HEK293 (cell line): ENCODE measurements at regions not wholly inside any gene's neighbourhood (a gene's known extent, or its start where the extent isn't known, plus 50 kb on each side); places are given as distances from the start of the nearest gene placed in this dataset.

ENCODE experiments used
- CTCF ChIA-PET: fragments of 350-600 bp; formaldehyde crosslinking; extraction: SDS; loops from one replicate; lab custom pipeline; 2021; ENCODE audit warnings: antibody characterized with exemption; lab: Yijun Ruan, JAX
- POLR2A ChIA-PET: fragments of 300-600 bp; formaldehyde crosslinking; extraction: SDS; loops from one replicate; lab custom pipeline; 2020; ENCODE audit warnings: antibody characterized with exemption, inconsistent platforms; lab: Yijun Ruan, JAX
- H3K27ac ChIP-seq: fragments of 200-500 bp; sonication (Bioruptor generic); 2 replicates; pipeline ENCODE4 v1.5.1; 2014; ENCODE audit warnings: low read depth, low read length, control low read depth, inconsistent platforms; ENCODE audit errors: extremely low read depth
- H3K36me3 ChIP-seq, 2 experiments: fragments of 200-500 bp in 1 of 2; sonication (Bioruptor generic) in 1 of 2; 1 replicate in 1 of 2; 2 replicates in 1 of 2; pipeline ENCODE4 v1.5.1; 2014 to 2017; ENCODE audit warnings: inconsistent platforms in 2 of 2, low read length in 2 of 2; ENCODE audit not compliant: control insufficient read depth in 2 of 2, insufficient read depth in 1 of 2
- H3K4me1 ChIP-seq: fragments of 200-500 bp; sonication (Bioruptor generic); 2 replicates; pipeline ENCODE4 v1.5.1; 2014; ENCODE audit warnings: mild to moderate bottlenecking, low read length, inconsistent platforms; ENCODE audit not compliant: control insufficient read depth, insufficient read depth
- H3K4me3 ChIP-seq: 2 replicates; pipeline ENCODE4 v1.5.1; 2011; ENCODE audit warnings: low read depth, mild to moderate bottlenecking, control low read depth, low read length, moderate library complexity
- H3K9me3 ChIP-seq: fragments of 200-500 bp; sonication (Bioruptor generic); 2 replicates; pipeline ENCODE4 v1.5.1; 2014; ENCODE audit warnings: low read depth, low read length, inconsistent platforms; ENCODE audit not compliant: control insufficient read depth, insufficient read depth
- MZF1 ChIP-seq: fragments of 450-650 bp; formaldehyde crosslinking; IDR thresholded peaks from 2 replicates; pipeline ENCODE4 v1.5.1; 2017; ENCODE audit warnings: missing biosample characterization, missing genetic modification characterization, borderline replicate concordance
- PRDM10 ChIP-seq: fragments of 450-650 bp; formaldehyde crosslinking; IDR thresholded peaks from 2 replicates; pipeline ENCODE4 v1.5.1; 2016; ENCODE audit warnings: missing biosample characterization, missing genetic modification characterization
- PRDM4 ChIP-seq: fragments of 450-650 bp; formaldehyde crosslinking; IDR thresholded peaks from 2 replicates; pipeline ENCODE4 v1.5.1; 2017; ENCODE audit warnings: missing biosample characterization, missing genetic modification characterization
- TCF7L2 ChIP-seq: IDR thresholded peaks from 2 replicates; pipeline ENCODE4 v1.6.1; 2011; ENCODE audit warnings: low read depth, mild to moderate bottlenecking, inconsistent platforms, low read length, moderate library complexity, borderline replicate concordance
- YY2 ChIP-seq: fragments of 450-650 bp; formaldehyde crosslinking; IDR thresholded peaks from 2 replicates; pipeline ENCODE4 v1.5.1; 2016; ENCODE audit warnings: missing biosample characterization, missing genetic modification characterization
- ZBTB11 ChIP-seq: fragments of 450-650 bp; formaldehyde crosslinking; conservative IDR thresholded peaks from 2 replicates; pipeline ENCODE4 v1.5.1; 2016; ENCODE audit warnings: low read depth, missing biosample characterization, missing genetic modification characterization
- ZFP3 ChIP-seq: fragments of 450-650 bp; formaldehyde crosslinking; IDR thresholded peaks from 2 replicates; pipeline ENCODE4 v1.5.1; 2016; ENCODE audit warnings: low read depth, missing biosample characterization, missing genetic modification characterization
- ZNF112 ChIP-seq: fragments of 450-650 bp; formaldehyde crosslinking; IDR thresholded peaks from 2 replicates; pipeline ENCODE4 v1.5.0; 2017; ENCODE audit warnings: missing biosample characterization, missing genetic modification characterization
- ZNF157 ChIP-seq: fragments of 450-650 bp; formaldehyde crosslinking; IDR thresholded peaks from 2 replicates; pipeline ENCODE4 v1.5.1; 2016; ENCODE audit warnings: missing biosample characterization, missing genetic modification characterization
- ZNF169 ChIP-seq: fragments of 450-650 bp; formaldehyde crosslinking; IDR thresholded peaks from 2 replicates; pipeline ENCODE4 v1.5.1; 2016; ENCODE audit warnings: missing biosample characterization, missing genetic modification characterization
- ZNF18 ChIP-seq: fragments of 450-650 bp; formaldehyde crosslinking; IDR thresholded peaks from 2 replicates; pipeline ENCODE4 v1.5.1; 2016; ENCODE audit warnings: missing biosample characterization, missing genetic modification characterization
- ZNF24 ChIP-seq: fragments of 450-650 bp; formaldehyde crosslinking; IDR thresholded peaks from 2 replicates; pipeline ENCODE4 v1.5.1; 2016; ENCODE audit warnings: missing biosample characterization, missing genetic modification characterization
- ZNF274 ChIP-seq, 2 experiments: fragments of 200-500 bp in 1 of 2; fragments of 450-650 bp in 1 of 2; sonication (Bioruptor generic) in 1 of 2; formaldehyde crosslinking in 1 of 2; IDR thresholded peaks; 2 replicates each; pipeline versions ENCODE4 v1.5.1 to v1.6.1; 2014 to 2016; ENCODE audit warnings: borderline replicate concordance in 1 of 2, inconsistent platforms in 1 of 2, low read length in 1 of 2, missing biosample characterization in 1 of 2, missing genetic modification characterization in 1 of 2
- ZNF335 ChIP-seq: fragments of 450-650 bp; formaldehyde crosslinking; conservative IDR thresholded peaks from 2 replicates; pipeline ENCODE4 v1.5.1; 2016; ENCODE audit warnings: missing biosample characterization, missing genetic modification characterization
- ZNF600 ChIP-seq: fragments of 450-650 bp; formaldehyde crosslinking; IDR thresholded peaks from 2 replicates; pipeline ENCODE4 v1.5.1; 2016; ENCODE audit warnings: missing biosample characterization, missing genetic modification characterization
- ZNF629 ChIP-seq: fragments of 450-650 bp; formaldehyde crosslinking; IDR thresholded peaks from 2 replicates; pipeline ENCODE4 v1.5.1; 2017; ENCODE audit warnings: missing biosample characterization, missing genetic modification characterization
- ZNF76 ChIP-seq: fragments of 450-650 bp; formaldehyde crosslinking; IDR thresholded peaks from 2 replicates; pipeline ENCODE4; 2016; ENCODE audit warnings: low read depth, missing biosample characterization, missing genetic modification characterization, borderline replicate concordance
- ZNF776 ChIP-seq: fragments of 450-650 bp; formaldehyde crosslinking; IDR thresholded peaks from 2 replicates; pipeline ENCODE4 v1.5.0; 2017; ENCODE audit warnings: missing biosample characterization, missing genetic modification characterization, borderline replicate concordance

GRCh38 chr1:193663965-193664364, 477.6 kb upstream of the B3GALT2 start (continued):
- no peak for TF ChIP-seq ZBTB11 (tag by site-specific recombination)

GRCh38 chr1:193662030-193662429, 475.6 kb upstream of the B3GALT2 start:
- CTCF ChIA-PET = interaction anchor here (0.6 kb wide), 1 partner anchor 20 kb away, joined by 3 read pairs; no protein-coding TSS in a partner anchor
- no peaks in the 10 kb centered on the region for H3K4me1 ChIP-seq
- no peak for TF ChIP-seq ZFP3
- no peak for TF ChIP-seq ZNF629 (tag by site-specific recombination)
- TF ChIP-seq ZNF600 (tag by site-specific recombination) = no peak
- no peak for TF ChIP-seq ZNF169 (tag by site-specific recombination)
- no peak for TF ChIP-seq ZNF112 (tag by site-specific recombination)
- TF ChIP-seq YY2 (tag by site-specific recombination) = no peak
- no peak for TF ChIP-seq ZNF335
- no peak for TF ChIP-seq ZNF24 (tag by site-specific recombination)
- no peak for TF ChIP-seq PRDM4 (tag by site-specific recombination)
- no peak for TF ChIP-seq ZNF274 (IDR thresholded peaks at IDR 0.05; ENCODE audit: low read length)
- TF ChIP-seq ZNF274 (tag by site-specific recombination; IDR thresholded peaks at IDR 0.05; ENCODE audit: borderline replicate concordance) = no peak
- TF ChIP-seq ZNF776 = no peak
- no peak for TF ChIP-seq MZF1 (tag by site-specific recombination)
- TF ChIP-seq ZNF18 (tag by site-specific recombination) = no peak
- no peak for TF ChIP-seq PRDM10
- no peak for TF ChIP-seq ZNF76
- TF ChIP-seq TCF7L2 = no peak
- no peak for TF ChIP-seq ZNF157
- TF ChIP-seq, all 188 proteins: peak for 0
- Histone ChIP-seq H3K9me3 (no peaks in the 10 kb centered on the region), H3K4me3 (no peak overlapping the region), H3K27ac (no peak overlapping the region), H3K36me3 (no peaks in the 10 kb centered on the region)
- POLR2A ChIA-PET = no interaction called here
